ENCODE measurements at regions not wholly inside any gene's neighbourhood (a gene's known extent, or its start where the extent isn't known, plus 50 kb on each side); places are given as distances from the start of the nearest gene placed in this dataset.

GRCh38 chr18:77700051-77700450 is 450.4 kb downstream of the GALR1 start:
- DNase-seq = no peak
- H3K27ac ChIP-seq = no peak overlapping the region
- no peaks in the 10 kb centered on the region for H3K9me3 ChIP-seq
- intact Hi-C loops (cut with DNase I; ENCODE audit: low total_unique reads) = no loop called here
- H3K4me3 ChIP-seq = no peak overlapping the region
- TF ChIP-seq EP300 (IDR thresholded peaks at IDR 0.05) = no peak
- TF ChIP-seq, protein P1, sequence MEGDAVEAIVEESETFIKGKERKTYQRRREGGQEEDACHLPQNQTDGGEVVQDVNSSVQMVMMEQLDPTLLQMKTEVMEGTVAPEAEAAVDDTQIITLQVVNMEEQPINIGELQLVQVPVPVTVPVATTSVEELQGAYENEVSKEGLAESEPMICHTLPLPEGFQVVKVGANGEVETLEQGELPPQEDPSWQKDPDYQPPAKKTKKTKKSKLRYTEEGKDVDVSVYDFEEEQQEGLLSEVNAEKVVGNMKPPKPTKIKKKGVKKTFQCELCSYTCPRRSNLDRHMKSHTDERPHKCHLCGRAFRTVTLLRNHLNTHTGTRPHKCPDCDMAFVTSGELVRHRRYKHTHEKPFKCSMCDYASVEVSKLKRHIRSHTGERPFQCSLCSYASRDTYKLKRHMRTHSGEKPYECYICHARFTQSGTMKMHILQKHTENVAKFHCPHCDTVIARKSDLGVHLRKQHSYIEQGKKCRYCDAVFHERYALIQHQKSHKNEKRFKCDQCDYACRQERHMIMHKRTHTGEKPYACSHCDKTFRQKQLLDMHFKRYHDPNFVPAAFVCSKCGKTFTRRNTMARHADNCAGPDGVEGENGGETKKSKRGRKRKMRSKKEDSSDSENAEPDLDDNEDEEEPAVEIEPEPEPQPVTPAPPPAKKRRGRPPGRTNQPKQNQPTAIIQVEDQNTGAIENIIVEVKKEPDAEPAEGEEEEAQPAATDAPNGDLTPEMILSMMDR (IDR thresholded peaks at IDR 0.05) = no peak
- TF ChIP-seq POLR2A (IDR thresholded peaks at IDR 0.05) = no peak
- no peak for TF ChIP-seq POLR2AphosphoS5 (IDR thresholded peaks at IDR 0.05)
- WGBS, 5 donors = 65 to 84% (median 71%) methylated on average over 6 of the region's 6 CpGs
- no peaks in the 10 kb centered on the region for H3K4me1 ChIP-seq
- H3K36me3 ChIP-seq = no peaks in the 10 kb centered on the region
- H3K27me3 ChIP-seq = peaks cover 0 to 25% (median 0%) of the 10 kb centered on the region in 3 donors

DNA sequence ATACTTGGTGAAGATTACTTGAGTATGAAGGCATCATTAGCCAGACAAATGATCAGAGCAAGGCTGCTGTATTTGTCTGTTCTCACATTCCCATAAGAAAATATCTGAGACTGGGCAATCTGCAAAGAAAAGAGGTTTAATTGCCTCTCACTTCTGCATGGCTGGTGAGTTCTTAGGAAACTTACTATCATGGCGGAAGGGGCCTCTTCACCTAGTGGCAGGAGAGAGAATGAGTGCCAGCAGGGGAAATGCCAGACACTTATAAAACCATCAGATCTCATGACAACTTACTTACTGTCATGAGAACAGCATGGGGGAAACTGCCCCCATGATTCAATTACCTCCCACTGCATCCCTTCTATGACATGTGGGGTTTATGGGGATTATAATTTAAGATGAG is 452.3 kb downstream of the GALR1 start:
- Histone ChIP-seq H3K27me3 (peaks cover 0 to 31% (median 0%) of the 10 kb centered on the region in 3 donors), H3K4me1 (no peaks in the 10 kb centered on the region), H3K9me3 (no peaks in the 10 kb centered on the region), H3K4me3 (no peak overlapping the region), H3K27ac (no peak overlapping the region), H3K36me3 (no peaks in the 10 kb centered on the region)
- WGBS, 5 donors = 79 to 93% (median 92%) methylated on average over 1 of the region's 1 CpG
- no peak for DNase-seq
- no peak for TF ChIP-seq EP300 (IDR thresholded peaks at IDR 0.05)
- TF ChIP-seq POLR2A (IDR thresholded peaks at IDR 0.05) = no peak
- TF ChIP-seq, protein P1 (IDR thresholded peaks at IDR 0.05) = no peak
- no peak for TF ChIP-seq POLR2AphosphoS5 (IDR thresholded peaks at IDR 0.05)
- intact Hi-C loops (cut with DNase I; ENCODE audit: low total_unique reads) = loop anchor here (2.0 kb wide), 1 partner anchor 67 kb away; no protein-coding TSS in a partner anchor

- 17 to 33% (median 26%) methylated on average over 4 of the region's 4 CpGs for WGBS, 5 donors
- intact Hi-C loops (cut with DNase I; ENCODE audit: low total_unique reads) = loop anchor here (2.0 kb wide), 1 partner anchor 66 kb away; no protein-coding TSS in a partner anchor
- Histone ChIP-seq H3K36me3 (no peaks in the 10 kb centered on the region), H3K27me3 (peaks cover 0 to 31% (median 0%) of the 10 kb centered on the region in 3 donors), H3K4me3 (no peak overlapping the region), H3K27ac (no peak overlapping the region), H3K4me1 (no peaks in the 10 kb centered on the region), H3K9me3 (no peaks in the 10 kb centered on the region)
- TF ChIP-seq, protein P1 (IDR thresholded peaks at IDR 0.05) = peak in 1 of 7 experiments; percentile 8
- TF ChIP-seq POLR2A (IDR thresholded peaks at IDR 0.05) = no peak
- DNase-seq = peak in 1 of 2 donors; percentile 69
These were observed 453.0 kb downstream of the GALR1 start for GRCh38 chr18:77702686-77703085.

GRCh38 chr18:77705301-77705700 is 455.7 kb downstream of the GALR1 start:
- TF ChIP-seq, protein P1 (IDR thresholded peaks at IDR 0.05) = no peak
- TF ChIP-seq POLR2A (IDR thresholded peaks at IDR 0.05) (no peak), EP300 (IDR thresholded peaks at IDR 0.05) (no peak), POLR2AphosphoS5 (IDR thresholded peaks at IDR 0.05) (no peak)
- WGBS, 5 donors = 40 to 60% (median 56%) methylated on average over 2 of the region's 2 CpGs
- H3K36me3 ChIP-seq = no peaks in the 10 kb centered on the region

More at GRCh38 chr18:77705301-77705700, 455.7 kb downstream of the GALR1 start:
- DNase-seq = no peak
- Histone ChIP-seq H3K27ac (no peak overlapping the region), H3K27me3 (peaks cover 0 to 26% (median 0%) of the 10 kb centered on the region in 3 donors), H3K9me3 (no peaks in the 10 kb centered on the region), H3K4me1 (no peaks in the 10 kb centered on the region), H3K4me3 (no peak overlapping the region)
- intact Hi-C loops (cut with DNase I; ENCODE audit: low total_unique reads) = no loop called here
